H9 (cell line): ENCODE measurements at regions not wholly inside any gene's neighbourhood (a gene's known extent, or its start where the extent isn't known, plus 50 kb on each side); places are given as distances from the start of the nearest gene placed in this dataset.

Experiments used
- DNase-seq: peaks from one replicate; pipeline ENCODE4 v3.0.0-alpha.2; 2017
- H2AFZ ChIP-seq: one replicate; pipeline ENCODE4 v1.6.1; 2013; ENCODE audit warnings: mild to moderate bottlenecking, low read length, control low read depth, moderate library complexity
- H2AK5ac ChIP-seq: 2 replicates; pipeline ENCODE4 v1.6.1; 2013; ENCODE audit warnings: low read length, control low read depth, mixed read lengths; ENCODE audit not compliant: insufficient read length
- H2BK120ac ChIP-seq: one replicate; pipeline ENCODE4 v1.6.1; 2013; ENCODE audit warnings: low read depth, mild to moderate bottlenecking, low read length, control low read depth, inconsistent platforms; ENCODE audit not compliant: poor library complexity, severe bottlenecking
- H2BK12ac ChIP-seq: 2 replicates; pipeline ENCODE4 v1.6.1; 2013; ENCODE audit warnings: low read length, control low read depth, mixed read lengths, low read depth; ENCODE audit not compliant: insufficient read length
- H2BK15ac ChIP-seq: 2 replicates; pipeline ENCODE4 v1.6.1; 2013; ENCODE audit warnings: low read depth, low read length, control low read depth
- H2BK20ac ChIP-seq: one replicate; pipeline ENCODE4 v1.6.1; 2013; ENCODE audit warnings: low read depth, mild to moderate bottlenecking, low read length, control low read depth, inconsistent platforms; ENCODE audit not compliant: poor library complexity, severe bottlenecking
- H2BK5ac ChIP-seq: 2 replicates; pipeline ENCODE4 v1.6.1; 2013; ENCODE audit warnings: low read length, control low read depth, mixed read lengths; ENCODE audit not compliant: insufficient read length
- H3K14ac ChIP-seq: 2 replicates; pipeline ENCODE4 v1.6.1; 2013; ENCODE audit warnings: low read length, control low read depth; ENCODE audit not compliant: insufficient read depth
- H3K18ac ChIP-seq: 2 replicates; pipeline ENCODE4 v1.6.1; 2013; ENCODE audit warnings: low read depth, mild to moderate bottlenecking, mixed read lengths, low read length, control low read depth; ENCODE audit not compliant: insufficient read length
- H3K23ac ChIP-seq: 2 replicates; pipeline ENCODE4 v1.6.1; 2013; ENCODE audit warnings: low read length, control low read depth, mixed read lengths, low read depth; ENCODE audit not compliant: insufficient read length
- H3K23me2 ChIP-seq: 2 replicates; pipeline ENCODE4 v1.6.1; 2013; ENCODE audit warnings: low read depth, mild to moderate bottlenecking, mixed read lengths, low read length, control low read depth; ENCODE audit not compliant: insufficient read length, poor library complexity, severe bottlenecking
- H3K27ac ChIP-seq: 2 replicates; pipeline ENCODE4 v1.5.1; 2013; ENCODE audit warnings: low read length, control low read depth, mixed read lengths, low read depth; ENCODE audit not compliant: insufficient read length
- H3K27me3 ChIP-seq: 2 replicates; pipeline ENCODE4 v1.6.1; 2013; ENCODE audit warnings: low read length, control low read depth, inconsistent platforms; ENCODE audit not compliant: insufficient read depth
- H3K4ac ChIP-seq: 2 replicates; pipeline ENCODE4 v1.6.1; 2013; ENCODE audit warnings: low read depth, mild to moderate bottlenecking, control low read depth, inconsistent platforms, low read length, moderate library complexity
- H3K4me1 ChIP-seq: 2 replicates; pipeline ENCODE4 v1.6.1; 2013; ENCODE audit warnings: low read length, control low read depth, inconsistent platforms; ENCODE audit not compliant: insufficient read depth
- H3K4me2 ChIP-seq: 2 replicates; pipeline ENCODE4 v1.6.1; 2013; ENCODE audit warnings: low read length, control low read depth, mixed read lengths; ENCODE audit not compliant: insufficient read length, insufficient read depth
- H3K56ac ChIP-seq: 2 replicates; pipeline ENCODE4 v1.6.1; 2013; ENCODE audit warnings: low read depth, mild to moderate bottlenecking, mixed read lengths, low read length, control low read depth; ENCODE audit not compliant: insufficient read length
- H3K79me1 ChIP-seq: 2 replicates; pipeline ENCODE4 v1.6.1; 2013; ENCODE audit warnings: low read depth, mild to moderate bottlenecking, moderate library complexity, low read length, control low read depth, inconsistent platforms; ENCODE audit not compliant: insufficient read depth, poor library complexity, severe bottlenecking
- H3K79me2 ChIP-seq: 2 replicates; pipeline ENCODE4 v1.6.1; 2013; ENCODE audit warnings: low read length, control low read depth, inconsistent platforms; ENCODE audit not compliant: insufficient read depth
- H3K9ac ChIP-seq: 2 replicates; pipeline ENCODE4 v1.6.1; 2013; ENCODE audit warnings: low read length, control low read depth, mixed read lengths; ENCODE audit not compliant: insufficient read length; ENCODE audit errors: extremely low read depth
- H3K9me3 ChIP-seq: one replicate; pipeline ENCODE4 v1.6.1; 2013; ENCODE audit warnings: low read depth, low read length, inconsistent platforms; ENCODE audit not compliant: control insufficient read depth
- H3T11ph ChIP-seq: one replicate; pipeline ENCODE4 v1.6.1; 2013; ENCODE audit warnings: mild to moderate bottlenecking, low read length, control low read depth, inconsistent platforms
- H4K20me1 ChIP-seq: one replicate; pipeline ENCODE4 v1.6.1; 2013; ENCODE audit not compliant: control insufficient read depth, insufficient read length, insufficient read depth
- H4K5ac ChIP-seq: 2 replicates; pipeline ENCODE4 v1.6.1; 2013; ENCODE audit warnings: low read depth, mild to moderate bottlenecking, mixed read lengths, low read length, control low read depth; ENCODE audit not compliant: insufficient read length
- H4K8ac ChIP-seq: replicated peaks from 2 replicates; pipeline ENCODE4 v1.6.1; 2013; ENCODE audit warnings: low read length, control low read depth, mixed read lengths, low read depth; ENCODE audit not compliant: insufficient read length
- H4K91ac ChIP-seq: 2 replicates; pipeline ENCODE4 v1.6.1; 2013; ENCODE audit warnings: low read depth, mild to moderate bottlenecking, moderate library complexity, mixed read lengths, low read length, control low read depth; ENCODE audit not compliant: insufficient read length
- H3K27ac Mint-ChIP-seq, 3 experiments: 2 replicates in 2 of 3; 3 replicates in 1 of 3; pipeline ENCODE4 v1.8.0; 2020 to 2021; ENCODE audit warnings: mixed read lengths in 3 of 3, mild to moderate bottlenecking in 1 of 3, moderate library complexity in 1 of 3
- H3K27me3 Mint-ChIP-seq: 2 replicates; pipeline ENCODE4 v1.8.0; 2021; ENCODE audit warnings: low read depth, mild to moderate bottlenecking, moderate library complexity, mixed read lengths
- H3K36me3 Mint-ChIP-seq, 3 experiments: 2 replicates in 2 of 3; 3 replicates in 1 of 3; pipeline ENCODE4 v1.8.0; 2020 to 2021; ENCODE audit warnings: low read depth in 3 of 3, mixed read lengths in 3 of 3; ENCODE audit not compliant: insufficient read depth in 1 of 3
- H3K4me1 Mint-ChIP-seq, 2 experiments: 2 replicates each; pipeline ENCODE4 v1.8.0; 2020; ENCODE audit warnings: mixed read lengths in 2 of 2
- H3K4me3 Mint-ChIP-seq, 2 experiments: 2 replicates in 1 of 2; 3 replicates in 1 of 2; pipeline ENCODE4 v1.8.0; 2020 to 2021; ENCODE audit warnings: mild to moderate bottlenecking in 2 of 2, mixed read lengths in 2 of 2, moderate library complexity in 1 of 2
- H3K9me3 Mint-ChIP-seq, 2 experiments: 2 replicates in 1 of 2; 3 replicates in 1 of 2; pipeline ENCODE4 v1.8.0; 2020; ENCODE audit warnings: mild to moderate bottlenecking in 2 of 2, mixed read lengths in 2 of 2, moderate library complexity in 1 of 2
- CTCF ChIP-seq: fragments of 200-600 bp; sonication (generic); conservative IDR thresholded peaks from 3 replicates; pipeline ENCODE4 v1.8.0; 2021; ENCODE audit warnings: antibody characterized with exemption, mild to moderate bottlenecking
- WGBS: extraction: QIAGEN DNeasy Blood & Tissue Kit; methylation state at CpG from one replicate; pipeline ENCODE4 v1.1.7; 2013; ENCODE audit warnings: missing lambda C conversion rate, low lambda C conversion rate, mixed read lengths; ENCODE audit not compliant: insufficient read length; ENCODE audit errors: extremely low coverage; 5-methylcytosine and 5-hydroxymethylcytosine counted together

GRCh38 chr12:111099186-111099585, 178.8 kb upstream of the MYL2 start:
- Histone ChIP-seq H3K9ac (no peak overlapping the region), H3K27me3 (no peaks in the 10 kb centered on the region), H3K4me2 (no peak overlapping the region), H3K9me3 (no peaks in the 10 kb centered on the region), H4K8ac (no peak overlapping the region), H3K79me1 (no peaks in the 10 kb centered on the region), H3K79me2 (0 out of 2 replicates have a peak, but pooled peaks cover 2% of the 10 kb centered on the region), H4K5ac (no peak overlapping the region), H2BK15ac (no peak overlapping the region), H3K23ac (no peak overlapping the region), H3K56ac (no peak overlapping the region), H2BK12ac (no peak overlapping the region), H2AFZ (no peak overlapping the region), H3T11ph (no peak overlapping the region), H3K4ac (no peak overlapping the region), H2BK5ac (no peak overlapping the region), H3K4me1 (no peaks in the 10 kb centered on the region), H2BK120ac (no peak overlapping the region), H3K27ac (no peak overlapping the region), H2BK20ac (no peak overlapping the region), H3K23me2 (no peaks in the 10 kb centered on the region), H3K14ac (no peak overlapping the region), H4K91ac (no peak overlapping the region), H4K20me1 (no peaks in the 10 kb centered on the region), H3K18ac (no peak overlapping the region), H2AK5ac (no peak overlapping the region)
- Mint-ChIP-seq H3K27ac (peak overlapping the region in 1 of 3 experiments; percentile 86; a peak in 3 of 7 replicates), H3K4me1 (peaks cover 2 to 6% of the 10 kb centered on the region in 2 experiments; a peak in 2 of 4 replicates), H3K36me3 (no peaks in the 10 kb centered on the region; a peak in 1 of 7 replicates), H3K4me3 (no peak overlapping the region), H3K27me3 (no peaks in the 10 kb centered on the region; the same call in 1 of the 2 replicates), H3K9me3 (no peaks in the 10 kb centered on the region)
- no peak for DNase-seq
- WGBS: no CpG with 5 or more reads among the region's 8 CpGs
- TF ChIP-seq CTCF: no peak
